ENCODE measurements at regions not wholly inside any gene's neighbourhood (a gene's known extent, or its start where the extent isn't known, plus 50 kb on each side); places are given as distances from the start of the nearest gene placed in this dataset.
A peak's percentile ranks its signal among the peaks of the same experiment; 100 is the strongest.

DNA sequence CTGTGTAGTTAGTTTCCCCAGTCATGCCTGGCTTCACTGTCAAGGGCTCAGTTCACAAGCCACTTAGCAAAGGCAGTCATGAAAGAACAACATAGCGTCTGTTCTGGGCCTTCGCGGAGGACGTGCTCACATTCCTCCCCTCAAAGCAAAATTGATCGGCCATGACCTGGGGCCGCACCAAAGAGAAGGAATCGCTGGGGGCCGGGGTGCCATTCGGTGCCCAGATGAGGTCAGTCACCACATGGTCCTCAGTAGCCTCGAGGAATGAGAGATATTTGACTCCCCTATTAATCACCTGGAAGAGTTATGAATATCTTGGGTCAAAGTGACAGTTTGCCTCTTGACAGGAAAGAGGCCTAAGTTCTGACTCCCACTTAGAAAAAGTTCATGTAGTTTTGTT is 251.1 kb upstream of the JUN start:
- DNase-seq: no peak

DNA sequence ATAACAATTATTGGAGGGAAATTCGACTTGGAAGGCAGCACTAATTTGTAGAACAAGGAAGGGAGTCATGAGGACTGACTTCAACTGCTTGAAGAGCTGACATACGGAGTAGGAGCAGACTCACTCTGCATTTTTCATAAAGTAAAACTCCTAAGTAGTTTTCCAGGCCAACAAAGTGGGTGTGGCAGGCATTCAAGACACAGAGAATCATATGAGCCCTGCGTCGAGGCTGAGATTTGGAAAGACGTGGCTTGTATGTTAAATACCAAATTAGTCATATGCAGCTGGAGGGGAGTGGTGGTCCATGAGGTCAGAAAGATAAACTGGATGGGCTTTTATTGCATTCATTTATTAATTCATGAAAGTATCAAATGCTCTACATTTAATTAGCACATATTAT is 255.7 kb upstream of the JUN start:
- DNase-seq: no peak

DNA sequence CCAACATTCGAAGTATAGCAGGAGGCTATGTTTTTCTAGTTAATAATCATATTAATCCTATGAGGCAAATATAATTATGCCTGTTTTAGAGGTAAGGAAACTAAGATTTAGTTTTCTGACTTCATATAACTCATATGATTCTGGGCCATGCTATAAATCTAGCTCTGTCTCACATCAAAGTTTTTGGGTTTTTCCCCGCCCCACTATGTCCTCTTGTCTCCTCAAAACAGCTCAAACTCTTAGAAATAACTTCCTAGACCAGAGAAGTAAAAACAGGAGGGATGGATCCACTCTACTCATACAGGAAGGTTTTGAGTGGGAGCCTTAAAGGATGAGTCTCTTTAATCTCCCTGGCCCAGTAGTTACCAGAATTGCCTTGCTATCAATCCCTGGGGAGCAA is 256.4 kb upstream of the FGGY start:
- no peak for DNase-seq

DNA sequence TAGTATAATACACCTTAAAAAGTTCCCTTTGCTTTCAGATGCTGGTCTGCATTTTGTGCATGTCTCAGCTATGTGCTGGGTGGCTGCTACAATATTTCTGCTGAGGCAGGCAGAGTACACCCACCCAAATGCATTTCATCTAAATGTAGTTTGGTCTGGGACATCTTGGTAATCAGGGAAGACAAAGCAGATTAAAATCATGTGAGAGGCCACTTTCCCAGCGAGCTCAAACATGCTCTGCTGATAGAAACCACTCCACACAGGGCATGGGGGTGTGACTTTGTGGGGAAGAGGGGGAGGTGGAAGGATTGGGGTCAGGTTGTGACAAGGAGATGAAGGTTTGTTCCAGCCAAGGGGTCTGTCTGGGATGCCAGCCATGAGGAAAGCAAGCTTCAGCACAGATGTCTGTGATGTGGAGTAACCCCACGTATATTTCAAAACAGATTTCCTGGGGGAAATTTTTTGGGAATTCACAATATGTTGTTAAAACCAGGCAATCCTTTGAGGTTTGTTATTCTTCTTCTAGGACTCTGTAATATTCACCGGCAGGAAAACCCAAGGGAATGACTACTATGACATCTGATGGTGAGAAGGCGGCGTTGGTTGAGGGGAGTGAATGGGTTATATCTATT is 255.1 kb upstream of the FGGY start:
- DNase-seq: no peak

DNA sequence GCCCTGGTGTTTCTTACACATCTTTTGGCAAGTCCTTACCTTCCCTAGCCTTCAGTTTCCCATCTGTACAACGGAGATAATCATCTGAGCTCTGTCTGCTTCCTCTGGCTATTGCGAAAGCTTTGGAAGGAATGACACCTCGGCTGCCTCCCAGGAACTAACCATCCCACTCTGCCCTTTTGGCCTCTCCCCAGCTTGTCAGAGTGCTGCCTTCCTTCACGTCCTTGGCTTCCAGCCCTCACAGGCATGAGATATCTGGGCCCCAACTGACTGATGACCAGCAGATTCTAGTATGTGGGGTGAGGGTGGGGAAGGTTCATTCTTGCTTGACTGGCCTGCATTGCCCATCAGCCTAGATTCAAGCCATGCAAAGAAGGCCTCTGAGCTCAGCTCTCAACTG is 253.1 kb upstream of the FGGY start:
- DNase-seq: no peak

DNA sequence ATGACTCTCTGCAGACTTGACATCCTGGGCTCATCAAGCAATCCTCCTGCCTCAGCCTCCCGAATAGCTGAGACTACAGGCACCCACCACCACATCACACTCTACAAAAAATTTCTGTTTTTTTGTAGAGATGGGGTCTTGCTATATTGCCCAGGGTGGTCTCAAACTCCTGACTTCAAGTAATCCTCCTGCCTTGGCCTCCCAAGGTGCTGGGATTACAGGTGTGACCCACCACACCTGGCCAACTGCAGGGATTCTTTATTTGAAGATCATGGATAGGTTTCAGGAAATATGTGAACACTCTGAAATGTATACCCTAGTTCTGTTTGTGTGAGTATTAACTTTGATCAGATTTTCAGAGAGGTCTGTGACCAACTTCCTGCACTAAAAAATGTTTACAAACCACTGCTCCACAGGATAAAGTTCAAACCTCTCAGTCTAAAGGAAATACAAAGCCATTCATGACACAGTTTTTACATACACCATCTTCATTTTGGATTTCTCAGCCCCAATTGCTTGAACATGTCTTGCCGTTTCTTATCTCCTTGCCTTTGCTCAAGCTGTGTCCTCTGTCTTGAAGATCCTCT is 252.3 kb upstream of the FGGY start:
- no peak for DNase-seq

DNA sequence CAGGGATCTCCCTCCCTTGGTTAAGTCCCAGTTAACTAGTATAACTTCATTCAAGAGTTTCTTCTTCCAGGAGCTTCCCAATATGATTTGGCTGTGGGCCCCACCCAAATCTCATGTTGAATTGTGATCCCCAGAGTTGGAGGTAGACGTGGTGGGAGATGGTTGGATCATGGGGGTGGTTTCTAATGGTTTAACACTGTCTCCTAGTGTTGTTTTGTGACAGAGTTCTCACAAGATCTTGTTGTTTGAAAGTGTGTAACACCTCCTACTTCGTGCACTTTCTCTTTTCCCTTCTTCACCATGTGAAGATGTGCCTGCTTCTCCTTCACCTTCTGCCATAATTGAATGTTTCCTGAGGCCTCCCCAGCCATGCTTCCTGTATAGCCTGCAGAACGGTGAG is 251.8 kb upstream of the FGGY start:
- DNase-seq: no peak

DNA sequence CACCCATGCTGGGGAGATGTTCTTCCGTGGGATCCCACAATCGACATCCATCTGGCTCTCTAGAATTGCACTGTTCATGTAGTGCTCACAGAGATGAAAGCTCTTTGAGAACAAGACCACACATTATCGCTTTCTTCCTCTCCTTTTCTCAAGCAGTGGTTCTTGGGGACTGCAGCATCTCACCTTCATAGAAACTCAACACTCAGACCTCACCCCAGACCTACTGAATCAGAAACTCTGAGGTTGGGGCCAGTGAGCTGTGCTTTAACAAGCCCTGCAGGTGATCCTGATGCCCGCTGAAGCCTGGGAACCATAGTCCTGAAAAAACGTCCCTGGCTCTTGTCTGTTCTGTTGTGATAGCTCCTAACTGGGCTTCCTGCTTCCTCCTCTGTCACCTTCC is 251.3 kb upstream of the FGGY start:
- no peak for DNase-seq

DNA sequence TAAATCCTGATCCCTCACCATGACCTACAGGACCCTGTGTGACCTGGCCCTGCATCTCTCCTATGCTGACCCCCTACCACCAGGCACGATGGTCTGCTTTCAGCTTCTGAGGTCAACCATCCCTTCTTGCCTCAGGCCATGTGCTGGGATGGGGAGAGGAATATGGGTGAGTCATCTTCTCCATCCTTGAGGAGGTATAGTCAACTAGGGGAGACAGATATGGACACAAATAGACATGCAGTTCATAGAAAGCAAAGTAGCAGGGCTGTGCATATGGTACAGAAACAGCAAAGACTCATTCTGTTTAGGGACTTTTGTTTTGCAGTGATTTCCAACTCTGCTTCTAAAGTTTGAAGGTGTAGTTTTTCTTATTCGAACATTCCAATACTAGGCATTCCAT is 250.8 kb upstream of the FGGY start:
- no peak for DNase-seq

DNA sequence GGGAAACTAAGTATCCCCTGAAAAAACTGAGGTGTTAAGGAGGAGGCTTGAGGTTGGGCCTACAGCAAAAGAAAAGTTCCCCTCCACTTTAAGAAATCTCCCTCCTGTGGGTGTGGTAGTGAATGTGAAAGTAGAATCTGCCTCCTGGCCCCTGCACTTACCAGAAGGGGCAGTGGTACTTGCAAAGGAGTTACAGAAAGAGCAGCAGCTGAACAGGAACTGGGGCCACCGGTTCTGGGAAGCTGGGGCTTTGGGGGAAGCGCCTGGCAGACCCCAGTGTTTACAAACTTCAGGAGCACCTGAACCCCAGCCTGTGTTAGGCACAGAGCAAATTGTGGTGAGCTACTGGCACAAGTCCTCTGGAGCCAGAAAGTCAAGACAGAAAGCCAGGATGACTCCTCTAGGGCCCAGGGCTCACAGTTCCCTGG is 250.2 kb upstream of the FGGY start:
- no peak for DNase-seq

DNA sequence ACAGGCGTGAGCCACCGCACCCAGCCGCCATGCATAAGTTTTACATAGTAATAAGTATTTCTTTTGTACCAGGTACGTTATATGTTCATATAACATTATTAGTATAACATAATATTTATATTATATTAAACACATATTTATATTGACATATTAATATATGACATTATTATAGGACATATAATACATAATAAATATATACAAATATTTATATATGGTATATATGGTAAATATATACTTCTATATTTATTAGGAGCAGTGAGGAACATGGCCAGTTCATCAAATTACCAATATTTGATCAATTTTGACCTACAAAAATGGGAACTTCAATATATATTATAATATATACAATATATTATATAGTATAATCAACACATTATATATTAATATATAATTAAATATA is 245.9 kb upstream of the FGGY start:
- DNase-seq: no peak

DNA sequence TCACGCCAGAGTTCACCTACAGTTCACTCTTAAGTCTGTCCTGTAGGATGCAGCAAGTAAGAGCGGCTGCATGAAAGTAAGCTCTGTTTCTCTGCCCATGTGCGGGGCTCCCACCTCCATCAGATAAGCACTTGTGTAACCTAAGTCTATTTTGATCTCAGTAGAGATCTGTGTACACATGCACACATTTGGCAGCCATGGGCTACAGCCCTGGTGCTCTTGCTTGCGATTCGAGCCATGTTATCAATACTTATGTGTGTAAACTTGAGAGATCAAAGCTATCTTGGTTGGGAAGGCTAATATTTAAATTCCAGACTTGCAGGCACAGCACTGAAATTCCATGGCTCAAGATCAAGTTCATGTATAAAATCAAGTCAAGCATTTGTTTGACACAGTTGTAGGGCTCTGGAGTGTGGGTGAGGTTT is 244.7 kb upstream of the FGGY start:
- DNase-seq: no peak

DNA sequence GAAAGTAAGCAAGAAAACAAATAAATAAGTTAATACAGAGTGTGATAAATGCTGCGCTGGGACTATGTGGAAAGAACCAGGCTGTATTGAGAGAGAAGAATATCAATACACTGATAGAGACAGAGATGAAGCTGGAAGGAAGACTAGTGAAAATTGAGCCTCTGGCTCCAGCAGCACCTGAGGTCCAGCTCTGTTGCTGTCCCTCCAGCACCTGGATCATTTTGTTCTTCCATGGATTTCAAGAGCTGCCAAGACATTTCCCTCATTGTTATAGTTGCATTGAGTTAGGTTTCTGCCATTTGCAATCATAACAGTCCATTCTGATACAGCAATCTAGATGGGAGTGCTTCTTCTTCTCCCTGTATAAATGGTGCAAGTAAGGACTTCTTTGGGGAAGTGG is 242.7 kb upstream of the FGGY start:
- DNase-seq: no peak

DNA sequence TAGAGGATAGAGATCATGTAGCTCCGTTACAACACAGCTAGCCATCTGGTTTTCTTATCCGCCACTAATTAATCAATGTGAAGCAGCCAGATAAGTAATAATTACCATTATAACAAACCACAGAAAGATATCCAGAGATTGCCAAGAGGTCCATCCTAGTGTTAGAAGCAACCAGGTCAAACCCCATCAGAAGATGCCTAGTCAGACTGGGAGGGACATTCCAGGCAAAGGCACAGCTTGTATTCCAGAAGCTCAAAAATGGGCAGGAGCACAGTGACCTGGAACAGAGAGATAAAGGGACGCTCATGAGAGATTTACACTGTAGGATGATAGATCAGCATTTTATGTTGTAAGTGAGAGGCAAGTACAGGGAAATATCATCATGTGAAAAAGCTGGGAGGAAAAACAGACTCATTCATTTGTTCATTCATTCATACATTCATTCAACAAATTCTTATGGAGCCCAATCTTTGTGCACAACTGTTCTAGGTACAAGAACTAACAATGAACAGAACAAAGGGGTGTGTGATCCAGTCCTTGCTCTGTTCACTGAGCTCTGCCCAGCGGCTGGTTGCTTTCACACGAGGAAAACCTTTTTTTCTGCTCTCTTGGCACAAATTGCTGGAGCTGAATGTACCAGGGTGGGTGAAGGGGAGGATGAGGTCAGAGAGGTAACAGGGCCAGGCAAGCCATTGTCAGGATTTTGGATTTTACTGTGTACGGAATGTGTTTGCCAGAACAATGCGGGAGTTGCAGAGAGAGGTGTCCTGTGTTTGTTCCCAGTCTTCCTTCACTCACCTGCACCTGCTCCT is 240.8 kb upstream of the FGGY start:
- DNase-seq: no peak

DNA sequence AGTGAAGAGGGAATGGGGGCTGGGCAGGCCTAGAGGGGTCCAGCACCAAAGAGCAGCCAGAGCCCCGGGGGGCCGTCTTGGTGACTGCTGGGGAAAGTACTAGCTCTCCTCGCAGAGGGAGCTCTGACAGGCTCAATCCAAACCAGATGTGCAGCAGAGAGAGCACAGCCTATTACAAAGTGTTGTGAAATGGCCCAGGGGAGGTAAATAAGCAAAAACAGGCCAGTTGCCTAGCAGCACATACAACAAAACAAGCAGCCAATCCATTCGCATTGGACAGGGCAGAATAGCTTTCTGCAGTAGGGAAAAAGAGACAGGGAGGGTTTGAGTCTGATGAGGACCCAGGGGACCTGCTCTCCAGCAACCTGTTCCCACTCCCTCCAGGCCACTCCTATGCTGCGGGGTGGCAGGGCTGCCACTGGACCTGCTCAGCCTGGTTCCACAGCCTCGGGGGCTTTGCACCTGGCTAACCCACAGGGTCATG is 239.6 kb upstream of the FGGY start:
- peak in 2 of 3 experiments; percentile 39 to 54 for DNase-seq

DNA sequence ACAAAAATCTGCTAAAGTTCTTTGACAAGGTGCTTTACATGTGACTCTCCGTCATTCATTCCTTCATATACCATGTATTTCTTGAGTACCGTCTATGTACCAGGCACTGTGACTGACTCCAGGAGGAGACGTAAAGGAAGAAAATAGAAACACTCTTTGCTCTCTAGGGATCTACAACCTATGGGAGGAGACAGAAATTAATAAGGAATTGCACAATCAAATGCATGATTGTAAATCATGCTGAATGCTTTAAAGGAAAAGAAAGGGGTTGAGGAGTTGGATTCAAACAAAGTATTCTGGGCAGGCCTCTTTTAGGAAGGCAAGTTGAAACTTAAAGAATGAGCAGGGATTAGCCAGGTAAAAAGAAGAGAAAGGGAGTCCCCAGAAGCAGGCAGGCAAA is 239.1 kb upstream of the FGGY start:
- no peak for DNase-seq

DNA sequence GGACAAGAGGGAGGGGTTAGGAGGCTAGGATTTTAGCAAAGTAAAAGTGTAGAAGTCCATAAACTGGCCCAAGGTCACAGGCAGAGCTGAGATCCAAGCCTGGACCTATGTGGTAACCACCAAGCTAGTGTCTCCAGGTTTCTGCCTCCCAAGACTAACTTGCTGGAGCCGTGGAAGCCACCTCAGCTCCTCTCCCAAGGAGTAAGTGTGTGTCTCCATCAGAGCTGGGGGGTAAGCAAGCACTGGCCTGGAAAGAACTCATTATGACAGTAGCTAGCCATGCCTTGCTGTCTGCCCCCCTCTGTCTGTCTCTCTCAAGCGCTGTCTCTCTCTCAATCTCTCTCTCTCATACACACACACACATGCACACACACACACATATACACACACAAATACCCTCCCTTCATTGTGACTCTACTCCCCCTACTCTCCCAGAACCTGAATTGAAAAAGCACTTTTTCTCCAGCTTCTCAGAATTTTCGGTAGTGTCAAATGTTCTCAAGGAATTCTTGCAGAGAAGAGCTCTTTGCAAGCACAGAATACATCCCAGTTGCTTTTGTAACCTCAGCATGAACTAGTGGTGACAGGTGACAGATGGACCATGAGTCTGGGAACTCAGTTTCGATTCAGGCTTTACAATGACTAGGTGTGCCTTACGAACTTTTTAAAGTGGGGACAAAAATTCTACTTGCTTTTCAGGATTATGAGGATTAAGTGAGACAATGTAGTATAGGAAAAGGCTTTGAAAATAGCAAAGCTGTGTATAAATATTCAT is 238.0 kb upstream of the FGGY start:
- DNase-seq: no peak

DNA sequence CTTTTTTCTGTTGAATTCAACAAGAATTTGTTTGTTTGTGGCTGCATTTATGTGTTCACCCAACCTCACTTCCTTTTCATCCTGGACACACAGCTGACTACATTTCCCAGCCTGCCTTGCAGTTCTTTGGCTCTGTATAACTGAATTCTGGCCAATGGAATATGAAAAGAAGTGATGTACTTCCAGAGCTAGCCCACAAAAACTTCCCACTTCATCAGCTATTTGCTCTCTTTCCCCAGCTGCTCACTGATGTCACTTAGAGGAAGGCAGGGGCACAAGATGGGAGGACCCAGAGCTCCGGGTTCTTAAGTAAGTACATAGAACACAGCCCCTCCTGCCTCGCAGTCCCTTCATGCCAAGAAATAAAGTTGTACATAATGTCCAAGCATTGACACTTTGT is 235.0 kb upstream of the FGGY start:
- no peak for DNase-seq

DNA sequence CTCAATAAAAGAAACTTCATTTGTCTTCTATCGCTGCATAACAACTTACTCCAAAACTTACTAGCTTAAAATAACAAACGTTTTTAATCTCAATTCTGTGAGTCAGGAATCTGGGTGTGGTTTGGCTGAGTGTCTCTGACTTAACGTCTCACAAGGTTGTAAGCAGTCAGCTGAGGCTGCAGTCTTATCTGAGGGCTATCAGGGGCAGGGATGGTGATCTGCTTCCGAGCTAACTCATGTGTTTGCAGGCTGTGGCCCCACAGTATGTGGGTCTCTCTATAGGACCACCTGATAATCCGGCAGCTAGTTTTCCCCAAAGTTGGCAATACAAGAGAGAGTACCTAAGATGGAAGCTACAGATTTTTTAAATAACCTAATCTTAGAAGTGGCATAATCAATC is 234.2 kb upstream of the FGGY start:
- no peak for DNase-seq

DNA sequence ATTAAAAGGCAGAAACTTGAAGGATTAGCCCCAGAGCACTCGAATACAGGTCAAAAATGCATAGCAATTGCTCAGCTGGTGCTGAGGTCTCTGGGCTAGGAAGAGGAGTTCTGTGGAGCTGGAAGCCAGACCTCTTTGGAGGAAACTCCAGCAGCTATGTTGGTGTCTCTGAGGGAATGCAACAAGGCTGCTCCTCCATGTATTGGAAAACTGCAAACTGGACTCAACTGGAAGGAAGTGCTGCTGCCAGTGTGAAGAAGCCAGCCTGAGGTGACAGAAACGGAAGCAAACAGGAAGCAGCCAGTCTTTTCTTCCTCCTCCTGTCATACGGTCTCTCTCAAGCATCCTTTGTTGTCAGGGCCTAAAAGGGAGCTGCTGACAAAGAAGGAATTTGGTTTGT is 233.4 kb upstream of the FGGY start:
- DNase-seq: no peak

DNA sequence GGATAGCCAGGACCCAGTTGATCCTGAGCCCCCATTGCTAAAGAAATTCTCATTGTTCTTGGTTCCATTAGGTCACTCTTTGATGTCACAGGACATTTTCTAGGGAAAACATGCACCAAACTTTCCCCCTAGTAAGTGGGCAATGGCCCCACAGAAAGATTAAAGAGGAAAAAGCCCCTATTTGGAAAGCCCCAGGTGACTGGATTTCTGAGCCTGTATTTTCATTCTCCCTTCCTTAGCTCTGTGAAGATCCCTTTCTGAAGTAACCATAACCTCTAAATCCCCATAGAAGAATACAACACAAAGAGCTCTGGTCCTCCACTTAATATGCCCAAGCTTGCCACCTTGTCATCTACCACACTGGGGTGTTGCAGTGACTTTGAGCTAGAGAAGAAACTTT is 232.3 kb upstream of the FGGY start:
- no peak for DNase-seq

DNA sequence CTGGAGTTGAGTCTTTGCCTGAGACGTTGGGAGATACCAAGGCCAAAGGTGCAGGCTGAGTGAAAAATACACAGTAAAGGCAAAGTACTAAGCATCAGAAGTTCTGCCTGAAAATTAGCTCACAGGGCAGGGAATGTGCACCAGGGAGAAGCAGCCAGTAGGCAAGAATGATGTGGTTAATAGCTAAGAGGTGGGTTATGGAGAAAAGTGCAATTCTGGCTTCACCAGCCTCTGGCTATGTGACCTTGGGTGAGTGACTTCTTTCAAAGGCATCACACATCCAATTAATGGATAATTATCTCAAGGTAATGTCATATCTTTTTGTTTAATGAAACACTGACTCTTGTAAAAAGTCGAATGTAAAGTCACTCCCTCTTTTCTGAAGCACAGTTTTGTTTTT is 230.7 kb upstream of the FGGY start:
- DNase-seq: no peak

DNA sequence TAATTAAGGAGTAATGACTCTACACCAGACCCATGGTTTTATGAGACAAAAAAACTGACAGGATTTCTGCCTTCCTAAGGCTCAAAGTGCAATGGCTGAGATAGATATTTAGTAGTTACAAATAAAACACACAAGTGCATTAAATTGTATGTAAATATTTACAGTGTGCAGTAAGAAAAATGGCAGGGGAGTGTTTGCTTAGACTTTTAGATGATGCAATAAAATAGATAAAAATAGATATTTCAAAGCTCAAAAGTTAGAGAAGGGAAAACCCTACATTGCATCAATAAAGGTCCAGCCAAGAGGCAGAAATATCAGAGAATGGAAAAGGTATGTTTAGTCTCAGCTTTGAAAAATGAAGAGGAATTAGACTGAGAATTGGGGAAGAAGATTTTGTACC is 226.3 kb upstream of the FGGY start:
- DNase-seq: peak in 1 of 3 experiments; percentile 56

DNA sequence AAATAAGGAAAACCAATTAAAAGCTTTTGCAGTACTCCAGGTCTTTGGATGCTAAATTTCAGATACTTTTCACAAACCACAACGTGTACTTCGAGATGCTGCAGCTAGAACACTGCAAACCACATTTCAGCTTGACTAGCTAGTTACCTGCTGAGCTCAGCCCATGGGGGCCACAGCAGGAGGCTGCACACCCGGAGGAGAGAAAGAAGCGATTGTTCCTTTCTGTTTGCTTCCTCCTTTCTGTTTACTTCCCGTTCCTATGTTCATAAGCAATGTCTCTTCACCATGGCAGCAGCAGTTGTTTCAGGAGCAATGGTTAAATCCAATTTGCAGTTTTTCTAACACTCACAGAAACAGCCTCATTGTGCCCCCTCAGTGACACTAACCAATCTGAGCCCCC is 225.6 kb upstream of the FGGY start:
- DNase-seq: peak; percentile 59 to 78 (median 61)

Data from NCI-H1417 (cell line).